Erythroblast (primary cell): ENCODE measurements at regions not wholly inside any gene's neighbourhood (a gene's known extent, or its start where the extent isn't known, plus 50 kb on each side); places are given as distances from the start of the nearest gene placed in this dataset.

Experiments used
- GATA1 ChIP-seq: IDR thresholded peaks from 2 replicates; pipeline ENCODE4 v1.6.1; 2011; ENCODE audit warnings: low read depth, mild to moderate bottlenecking, control low read depth, low read length, moderate library complexity
- POLR2A ChIP-seq: IDR thresholded peaks from 2 replicates; pipeline ENCODE4 v1.6.1; 2011; ENCODE audit warnings: mild to moderate bottlenecking, low read length

- no peak for TF ChIP-seq POLR2A
- no peak for TF ChIP-seq GATA1
Measured at GRCh38 chr6:45795678-45796077, 220.0 kb downstream of the CLIC5 start.
